Loucy (cell line): ENCODE measurements at regions not wholly inside any gene's neighbourhood (a gene's known extent, or its start where the extent isn't known, plus 50 kb on each side); places are given as distances from the start of the nearest gene placed in this dataset.

ENCODE experiments used
- H2AFZ ChIP-seq: fragments of 200-600 bp; sonication (generic); 2 replicates; pipeline ENCODE4 v1.6.0; 2016; ENCODE audit warnings: antibody characterized with exemption, mild to moderate bottlenecking, low read length, moderate library complexity
- H3F3A ChIP-seq: fragments of 200-600 bp; 2 replicates; pipeline ENCODE4 v1.6.0; 2016; ENCODE audit warnings: antibody characterized with exemption, low read depth, mild to moderate bottlenecking
- H3K27me3 ChIP-seq: fragments of 200-600 bp; sonication (generic); 2 replicates; pipeline ENCODE4 v1.6.1; 2014; ENCODE audit warnings: low read length, mild to moderate bottlenecking; ENCODE audit not compliant: insufficient read depth, poor library complexity, severe bottlenecking
- H3K36me3 ChIP-seq: fragments of 200-600 bp; sonication (generic); 2 replicates; pipeline ENCODE4 v1.6.1; 2016; ENCODE audit warnings: low read length; ENCODE audit not compliant: insufficient read depth
- H3K4me1 ChIP-seq: fragments of 200-600 bp; sonication (generic); 2 replicates; pipeline ENCODE4 v1.5.1; 2014; ENCODE audit warnings: low read length, mild to moderate bottlenecking; ENCODE audit not compliant: insufficient read depth, poor library complexity, severe bottlenecking
- H3K4me2 ChIP-seq: fragments of 200-600 bp; sonication (generic); 2 replicates; pipeline ENCODE4 v1.6.0; 2014; ENCODE audit warnings: antibody characterized with exemption, low read length, low read depth, mild to moderate bottlenecking; ENCODE audit not compliant: poor library complexity, severe bottlenecking
- H3K4me3 ChIP-seq: fragments of 200-600 bp; sonication (generic); 2 replicates; pipeline ENCODE4 v1.5.1; 2014; ENCODE audit warnings: low read length, mild to moderate bottlenecking, mixed read lengths; ENCODE audit not compliant: poor library complexity, severe bottlenecking
- H3K79me2 ChIP-seq: fragments of 200-600 bp; sonication (generic); 2 replicates; pipeline ENCODE4 v1.6.1; 2014; ENCODE audit warnings: low read length; ENCODE audit not compliant: insufficient read depth
- H3K9ac ChIP-seq: fragments of 200-600 bp; sonication (generic); 2 replicates; pipeline ENCODE4 v1.6.0; 2014; ENCODE audit warnings: mild to moderate bottlenecking, low read depth, low read length, moderate library complexity; ENCODE audit not compliant: poor library complexity, severe bottlenecking
- H3K9me2 ChIP-seq: fragments of 200-600 bp; sonication (generic); replicated peaks from 2 replicates; pipeline ENCODE4 v1.6.1; 2016; ENCODE audit warnings: low read depth, low read length, mixed read lengths
- H3K9me3 ChIP-seq: fragments of 200-600 bp; sonication (generic); 2 replicates; pipeline ENCODE4 v1.6.1; 2014; ENCODE audit warnings: mild to moderate bottlenecking, antibody characterized with exemption, low read length, low read depth; ENCODE audit not compliant: insufficient read depth
- H4K20me1 ChIP-seq: fragments of 200-600 bp; sonication (generic); 2 replicates; pipeline ENCODE4 v1.6.0; 2014; ENCODE audit warnings: antibody characterized with exemption, low read length, mild to moderate bottlenecking; ENCODE audit not compliant: insufficient read depth, poor library complexity, severe bottlenecking
- CTCF ChIP-seq: fragments of 200-600 bp; sonication (generic); conservative IDR thresholded peaks from 2 replicates; pipeline ENCODE4 v1.5.1; 2014; ENCODE audit warnings: mild to moderate bottlenecking, antibody characterized with exemption, low read length
- EZH2phosphoT487 ChIP-seq: fragments of 200-600 bp; IDR thresholded peaks from 2 replicates; pipeline ENCODE4 v1.6.1; 2018; ENCODE audit warnings: antibody characterized with exemption, mild to moderate bottlenecking, moderate library complexity, borderline replicate concordance

GRCh38 chr14:25132732-25133422, 82.9 kb upstream of the STXBP6 start:
- no peaks in the 10 kb centered on the region for H3K79me2 ChIP-seq
- peak overlapping the region; percentile 63 for H3K4me2 ChIP-seq
- no peaks in the 10 kb centered on the region for H3F3A ChIP-seq
- H3K9ac ChIP-seq, result no peak overlapping the region
- H3K36me3 ChIP-seq, result no peaks in the 10 kb centered on the region
- H3K9me2 ChIP-seq, result no peaks in the 10 kb centered on the region
- no peaks in the 10 kb centered on the region for H3K9me3 ChIP-seq
- no peaks in the 10 kb centered on the region for H3K27me3 ChIP-seq
- H3K4me3 ChIP-seq, result peak overlapping the region; percentile 44
- H2AFZ ChIP-seq, result peak overlapping the region; percentile 82
- TF ChIP-seq CTCF (peak; percentile 83), EZH2phosphoT487 (no peak)
- H3K4me1 ChIP-seq, result no peaks in the 10 kb centered on the region
- no peaks in the 10 kb centered on the region for H4K20me1 ChIP-seq

DNA sequence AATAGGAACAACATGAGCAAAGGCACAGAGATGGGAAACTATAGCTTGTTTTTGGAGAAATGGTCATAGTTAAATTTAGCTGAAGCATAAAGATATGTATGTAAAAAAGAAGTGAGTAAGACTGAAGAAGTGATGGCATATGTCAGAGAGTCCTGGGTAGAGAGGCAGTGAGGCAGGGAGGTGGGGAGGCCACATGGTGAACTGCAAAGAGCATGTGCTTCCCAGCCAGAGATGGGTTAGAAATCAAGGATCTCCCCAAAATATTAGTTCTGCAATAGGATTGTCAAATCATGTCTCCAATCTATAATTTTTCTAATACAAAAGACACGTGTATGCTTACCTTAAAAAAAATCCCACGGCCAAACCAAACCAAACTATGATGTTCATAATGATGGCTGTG, 82.1 kb upstream of the STXBP6 start:
- Histone ChIP-seq H3K79me2 (no peaks in the 10 kb centered on the region), H3F3A (no peaks in the 10 kb centered on the region), H3K9me2 (no peaks in the 10 kb centered on the region), H3K36me3 (no peaks in the 10 kb centered on the region), H2AFZ (peak overlapping the region; percentile 82), H3K9me3 (no peaks in the 10 kb centered on the region), H4K20me1 (no peaks in the 10 kb centered on the region), H3K9ac (no peak overlapping the region), H3K4me2 (peak overlapping the region; percentile 63), H3K4me3 (no peak overlapping the region), H3K27me3 (no peaks in the 10 kb centered on the region), H3K4me1 (no peaks in the 10 kb centered on the region)
- TF ChIP-seq CTCF (no peak), EZH2phosphoT487 (no peak)

GRCh38 chr14:25122843-25123242, 72.9 kb upstream of the STXBP6 start:
- no peaks in the 10 kb centered on the region for H4K20me1 ChIP-seq
- no peaks in the 10 kb centered on the region for H3K79me2 ChIP-seq
- H3K4me2 ChIP-seq, result no peak overlapping the region
- H3K9ac ChIP-seq, result no peak overlapping the region
- no peaks in the 10 kb centered on the region for H3K36me3 ChIP-seq
- H3K4me3 ChIP-seq, result no peak overlapping the region
- no peak for TF ChIP-seq EZH2phosphoT487
- TF ChIP-seq CTCF, result no peak
- no peak overlapping the region for H2AFZ ChIP-seq
- H3K4me1 ChIP-seq, result no peaks in the 10 kb centered on the region
- no peaks in the 10 kb centered on the region for H3K27me3 ChIP-seq
- no peaks in the 10 kb centered on the region for H3K9me2 ChIP-seq
- no peaks in the 10 kb centered on the region for H3K9me3 ChIP-seq
- H3F3A ChIP-seq, result no peaks in the 10 kb centered on the region
